HG03457 (cell line): ENCODE measurements at regions not wholly inside any gene's neighbourhood (a gene's known extent, or its start where the extent isn't known, plus 50 kb on each side); places are given as distances from the start of the nearest gene placed in this dataset.

Experiments used
- ATAC-seq: cut with Tn5 transposase; IDR thresholded peaks from one replicate; pipeline ENCODE4 v1.9.1; 2021; ENCODE audit warnings: moderate number of reproducible peaks; ENCODE audit not compliant: unreplicated experiment

GRCh38 chr20:19945732-19946670 is 71.2 kb upstream of the NAA20 start:
- ATAC-seq = no peak

- ATAC-seq = no peak
These were observed 69.4 kb upstream of the NAA20 start for GRCh38 chr20:19947611-19948264.

DNA sequence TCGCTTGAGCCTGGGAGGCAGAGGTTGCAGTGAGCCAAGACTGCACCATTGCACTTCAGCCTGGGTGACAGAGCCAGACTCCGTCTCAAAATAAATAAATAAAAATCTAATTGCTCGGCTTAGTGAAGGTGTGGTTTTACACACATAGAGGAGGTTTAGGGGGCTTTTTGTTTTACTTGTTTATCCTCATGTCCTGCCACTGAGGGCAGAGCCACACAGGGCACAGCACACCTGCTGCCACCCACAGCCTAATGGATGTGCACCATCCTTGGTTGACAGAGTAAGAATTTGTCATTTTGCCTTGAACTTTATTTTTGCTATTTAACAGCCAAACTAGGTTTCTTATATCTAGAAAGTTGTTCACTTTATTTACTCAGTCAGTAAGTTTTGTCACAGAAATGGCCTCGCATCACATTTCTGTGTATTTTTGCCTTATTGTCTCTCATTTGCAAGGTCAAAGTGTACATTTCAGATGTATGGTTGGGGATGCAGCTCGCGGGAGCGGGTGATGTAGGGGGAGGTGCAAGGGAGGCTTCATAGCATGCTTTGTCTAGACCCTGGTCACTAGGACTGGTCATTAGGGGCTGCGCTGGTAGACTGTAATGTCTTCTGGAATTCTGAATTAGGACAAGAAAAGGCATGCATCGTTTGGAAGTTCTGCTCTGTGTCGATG is 67.8 kb upstream of the NAA20 start:
- ATAC-seq = no peak

DNA sequence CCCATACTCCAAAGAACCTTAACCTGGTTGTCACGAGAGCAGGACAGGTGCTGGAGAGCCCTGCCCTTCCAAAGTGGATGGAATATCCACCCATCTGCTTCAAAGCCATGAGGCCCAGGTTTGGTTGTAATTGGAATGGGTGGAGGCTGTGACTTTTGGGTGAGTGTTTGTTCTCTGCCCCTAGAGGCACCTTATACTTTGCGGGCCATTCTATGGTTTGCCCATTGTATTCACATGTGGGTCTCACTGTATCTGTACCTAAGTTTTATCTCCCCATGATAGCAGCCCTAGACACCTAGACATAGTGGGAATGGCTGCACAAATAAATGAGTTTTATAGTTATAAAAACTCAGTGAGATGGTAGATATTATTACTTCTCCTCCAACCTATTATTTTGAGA is 67.1 kb upstream of the NAA20 start:
- ATAC-seq = no peak

DNA sequence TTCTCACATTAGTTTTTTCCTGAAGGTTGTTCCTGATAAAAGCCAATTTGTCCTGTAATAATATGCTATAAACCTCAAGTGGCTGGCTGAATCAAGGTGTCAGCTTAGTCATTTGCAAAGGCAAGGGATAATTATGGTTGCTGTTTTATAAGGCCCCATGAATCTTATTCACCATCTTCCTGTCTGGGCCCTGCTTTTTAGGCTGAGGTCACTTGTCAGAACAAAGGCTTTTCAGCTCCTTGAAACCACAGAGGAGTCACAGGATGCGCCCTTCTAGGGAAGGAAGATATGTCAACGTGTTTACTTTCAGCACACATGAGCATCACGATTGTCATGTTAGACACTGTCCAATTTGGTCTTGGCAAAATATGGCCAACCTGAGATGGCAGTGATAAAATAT is 64.8 kb upstream of the NAA20 start:
- no peak for ATAC-seq

DNA sequence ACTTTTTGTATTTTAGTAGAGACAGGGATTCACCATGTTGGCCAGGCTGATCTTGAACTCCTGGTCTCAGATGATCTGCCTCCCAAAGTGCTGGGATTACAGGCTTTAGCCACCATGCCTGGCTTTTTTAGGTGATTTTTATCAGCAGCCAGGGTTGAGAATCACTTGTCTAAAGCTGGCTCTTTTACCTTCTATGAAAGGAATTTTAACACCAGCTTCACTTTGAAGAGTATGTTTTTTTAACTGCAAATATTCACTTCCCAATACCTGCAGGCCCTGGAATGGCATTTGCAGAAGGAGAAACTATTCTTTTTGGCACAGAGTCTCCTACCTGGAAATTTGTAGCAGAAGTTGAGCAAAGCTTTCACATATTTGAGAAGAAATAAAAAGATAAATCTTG is 63.6 kb upstream of the NAA20 start:
- ATAC-seq = no peak

GRCh38 chr20:19956976-19957375 is 60.2 kb upstream of the NAA20 start:
- no peak for ATAC-seq

DNA sequence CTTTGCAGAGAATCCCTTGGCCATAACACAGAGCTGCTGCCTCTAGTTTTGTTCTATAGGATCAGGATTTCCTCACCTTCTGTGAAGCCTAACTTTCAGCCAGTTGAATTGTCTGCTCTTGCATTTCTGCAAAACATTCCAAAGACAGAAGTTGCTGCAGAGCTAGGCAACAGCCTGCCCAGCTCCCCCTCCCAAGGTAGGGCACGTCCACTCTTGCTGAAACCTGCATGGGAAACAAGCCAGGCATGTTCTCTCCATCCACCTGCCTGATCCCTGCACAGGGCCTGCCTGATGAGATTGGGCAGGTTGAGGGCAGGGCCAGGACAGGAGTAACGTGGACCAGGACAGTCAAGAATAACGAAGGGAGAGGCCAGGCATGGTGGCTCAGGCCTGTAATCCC is 58.9 kb upstream of the NAA20 start:
- no peak for ATAC-seq

DNA sequence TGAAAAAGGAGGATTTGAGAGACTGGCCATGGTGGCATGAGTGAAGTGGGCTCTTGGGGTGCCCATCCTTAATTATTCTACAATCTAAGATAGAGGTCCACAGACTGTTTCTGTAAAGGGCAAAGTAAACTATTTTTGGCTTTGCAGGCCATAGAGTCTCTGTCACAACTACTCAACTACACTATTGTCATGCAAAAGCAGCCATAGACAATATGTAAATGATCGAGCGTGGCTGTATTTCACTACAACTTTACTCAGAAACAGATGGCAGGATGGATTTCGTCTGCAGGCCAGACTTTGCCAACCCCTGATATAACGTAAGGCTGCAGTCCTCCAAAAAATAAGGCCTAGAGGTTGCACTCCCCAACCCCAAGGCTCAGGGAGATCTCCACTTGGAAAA is 58.2 kb upstream of the NAA20 start:
- ATAC-seq = no peak

DNA sequence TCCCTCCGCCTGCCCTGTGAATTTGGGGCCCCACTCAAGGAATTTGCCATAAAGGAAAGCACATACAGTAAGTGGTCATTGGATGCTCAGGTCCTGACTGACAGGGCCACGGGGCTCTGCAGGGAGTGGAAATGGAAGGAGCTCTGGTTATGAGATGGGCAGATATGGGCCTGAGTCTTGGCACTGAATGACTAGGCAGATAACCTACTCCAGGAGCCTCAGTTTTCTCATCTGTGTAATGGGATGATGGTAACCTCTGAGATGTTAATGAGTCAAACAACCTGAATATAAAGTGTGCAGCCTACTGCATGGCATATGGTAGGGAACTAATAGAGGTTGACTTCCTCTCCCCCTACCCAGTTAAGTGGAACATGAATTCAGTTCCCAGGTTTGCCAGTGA is 56.4 kb upstream of the NAA20 start:
- no peak for ATAC-seq

DNA sequence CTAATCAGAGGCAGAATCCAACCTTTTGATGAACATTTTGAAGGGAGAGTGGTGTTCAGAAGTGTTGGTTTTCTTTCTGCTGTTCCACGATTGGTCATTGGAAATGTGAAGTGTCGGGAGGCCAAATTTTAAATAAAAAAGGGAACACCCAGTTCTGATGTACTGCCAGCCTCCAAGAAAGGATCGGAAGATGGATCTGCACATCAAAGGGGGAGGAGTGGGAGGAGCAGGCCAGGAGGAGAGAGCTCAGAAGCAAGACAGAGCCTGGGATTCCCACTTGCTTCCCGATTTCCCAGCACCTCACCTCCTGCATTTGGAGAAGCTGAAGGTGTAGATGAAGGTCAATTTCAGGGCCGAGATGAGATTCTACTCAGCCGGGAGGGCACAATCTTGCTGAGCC is 55.9 kb upstream of the NAA20 start:
- no peak for ATAC-seq

DNA sequence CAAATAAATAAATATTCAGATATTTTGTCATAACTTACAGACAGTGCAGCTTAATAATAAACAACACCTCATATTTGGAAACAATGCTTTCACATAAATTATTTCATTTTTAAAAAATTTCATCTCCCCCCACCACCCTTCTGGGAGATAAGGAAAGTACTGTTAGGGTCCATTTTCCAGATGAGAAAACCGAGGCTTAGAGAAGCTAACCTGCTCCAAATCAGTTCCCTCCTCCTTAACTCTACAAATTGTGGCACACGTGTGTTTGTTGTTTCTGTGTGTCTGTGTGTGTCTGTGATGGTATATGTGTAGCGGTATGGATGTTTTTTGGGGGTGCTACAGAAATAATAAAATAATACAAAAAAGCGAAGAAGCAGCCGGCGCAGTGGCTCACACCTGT is 54.2 kb upstream of the NAA20 start:
- ATAC-seq = no peak

- no peak for ATAC-seq
These were observed 52.6 kb upstream of the NAA20 start for GRCh38 chr20:19964289-19965265.

DNA sequence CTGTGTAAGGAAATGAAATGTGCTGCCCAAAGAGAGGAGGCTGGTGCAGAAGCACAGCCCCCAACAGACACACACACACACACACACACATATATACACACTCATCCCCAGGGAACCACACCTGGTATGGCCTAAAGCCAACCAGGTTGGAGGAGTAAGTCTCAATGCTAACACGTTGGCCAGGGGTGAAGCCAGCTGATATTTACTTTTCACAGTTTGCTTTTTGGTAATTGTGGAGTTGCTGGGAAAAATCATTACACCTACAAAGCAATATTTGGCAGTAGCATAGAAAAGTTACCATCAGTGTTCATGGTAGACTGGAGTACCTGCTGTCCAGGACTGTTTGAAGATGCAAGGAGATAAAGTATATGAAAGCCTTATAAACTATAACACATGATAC is 50.3 kb upstream of the NAA20 start:
- ATAC-seq = no peak
